ENCODE measurements at regions not wholly inside any gene's neighbourhood (a gene's known extent, or its start where the extent isn't known, plus 50 kb on each side); places are given as distances from the start of the nearest gene placed in this dataset.
"Not testable (repeated sequence)": the region's sequence is repeated elsewhere in the genome, so short reads cannot be mapped to it uniquely, and the experiment has no call there.

DNA sequence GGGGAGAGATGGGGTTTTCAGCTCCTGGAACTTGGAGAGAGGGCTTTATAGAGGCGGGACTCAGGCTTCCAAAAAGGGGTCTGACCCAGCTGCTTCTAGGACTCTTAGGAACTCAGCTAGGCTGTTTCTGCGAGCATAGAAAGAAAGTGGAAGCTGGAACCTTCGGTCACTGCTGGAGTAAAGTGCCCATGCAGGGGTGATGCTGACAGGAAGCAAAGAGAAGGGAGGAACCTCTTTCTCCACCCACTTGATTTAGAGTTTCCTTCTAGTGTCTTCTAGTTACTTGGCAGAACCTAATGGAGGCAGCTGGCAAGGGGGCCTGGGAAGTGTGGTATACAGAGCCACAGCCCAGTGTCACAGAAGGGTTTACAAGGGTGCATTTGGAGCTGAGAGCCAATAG, 283.6 kb downstream of the QKI start:
- no peak for ATAC-seq (ENCODE audit: low read depth)
- WGBS, 2 experiments (ENCODE audit: extremely low coverage in 2 of 2, insufficient read length in 1 of 2), result no CpG with 5 or more reads among the region's 3 CpGs

GRCh38 chr6:163696311-163696710, 281.8 kb downstream of the QKI start:
- H3K4ac ChIP-seq (ENCODE audit: low read depth, low read length); H4K91ac ChIP-seq (ENCODE audit: insufficient read depth, low read depth, low read length); POLR2A ChIA-PET (ENCODE audit: unreplicated experiment); H2BK5ac ChIP-seq (ENCODE audit: low read depth, low read length, poor library complexity, severe bottlenecking); H3K9me1 ChIP-seq (ENCODE audit: insufficient read depth, low read length); ATAC-seq (ENCODE audit: low read depth); H3K9ac ChIP-seq (ENCODE audit: low read depth, low read length); dilution Hi-C loops (cut with HindIII; ENCODE audit: low sequenced_read_pairs, unreplicated experiment); H3K18ac ChIP-seq (ENCODE audit: low read depth, low read length); BruUV-seq (replicated peaks); H2AK9ac ChIP-seq (replicated peaks; ENCODE audit: low read depth, low read length, poor library complexity); H3K27ac ChIP-seq (ENCODE audit: insufficient read depth, low read length); DNase-seq; H3K4me2 ChIP-seq (ENCODE audit: low read depth, low read length); H3K14ac ChIP-seq (replicated peaks; ENCODE audit: low read depth, low read length); H3K4me1 ChIP-seq (ENCODE audit: control insufficient read depth, insufficient read depth, low read length); H2BK120ac ChIP-seq (ENCODE audit: low read depth, low read length); H3K4me3 ChIP-seq (ENCODE audit: insufficient read depth, low read depth, low read length); H4K20me1 ChIP-seq (ENCODE audit: insufficient read depth, low read length); H3K79me1 ChIP-seq (ENCODE audit: low read depth in 1 of 2, low read length in 2 of 2); H4K8ac ChIP-seq (ENCODE audit: low read depth in 2 of 2, low read length in 2 of 2); H2BK20ac ChIP-seq (ENCODE audit: low read depth, low read length); H3K56ac ChIP-seq (ENCODE audit: extremely low read depth, insufficient read depth, low read length); H2AFZ ChIP-seq (replicated peaks; ENCODE audit: low read length, poor library complexity); H3K36me3 ChIP-seq (ENCODE audit: control insufficient read depth, insufficient read depth, low read length); H3K9me3 ChIP-seq (ENCODE audit: control insufficient read depth, insufficient read depth, low read length); intact Hi-C loops (cut with micrococcal nuclease); H3K27me3 ChIP-seq (ENCODE audit: control insufficient read depth, insufficient read depth, low read length); H2AK5ac ChIP-seq (ENCODE audit: low read depth, low read length); H3K23ac ChIP-seq (ENCODE audit: low read depth, low read length); H2BK15ac ChIP-seq (ENCODE audit: low read depth, low read length); in situ Hi-C loops (cut with MboI; ENCODE audit: low sequenced_read_pairs); H4K5ac ChIP-seq (ENCODE audit: low read depth, low read length): not testable (repeated sequence)
- CTCF ChIA-PET, result interaction anchor here (1.4 kb wide), 2 partner anchors 9 to 10 kb away, joined by 3 to 4 read pairs; no protein-coding TSS in a partner anchor
- 60% methylated on average over 1 of the region's 4 CpGs; no CpG with 5 or more reads in 1 of the 2 experiments for WGBS, 2 experiments (ENCODE audit: extremely low coverage in 2 of 2, insufficient read length in 1 of 2)

More for the DNA sequence above, 283.6 kb downstream of the QKI start:
- DNase-seq, result no peak
- Histone ChIP-seq H3K9me3 (ENCODE audit: control insufficient read depth, insufficient read depth, low read length) (no peaks in the 10 kb centered on the region; the same call in 1 of the 2 replicates), H3K27ac (ENCODE audit: insufficient read depth, low read length) (no peak overlapping the region), H4K91ac (ENCODE audit: insufficient read depth, low read depth, low read length) (no peak overlapping the region), H2BK5ac (ENCODE audit: low read depth, low read length, poor library complexity, severe bottlenecking) (no peak overlapping the region), H2BK120ac (ENCODE audit: low read depth, low read length) (no peak overlapping the region), H3K14ac (replicated peaks; ENCODE audit: low read depth, low read length) (no peak overlapping the region), H2AK9ac (replicated peaks; ENCODE audit: low read depth, low read length, poor library complexity) (no peak overlapping the region), H3K27me3 (ENCODE audit: control insufficient read depth, insufficient read depth, low read length) (peaks cover 8% of the 10 kb centered on the region), H4K8ac (ENCODE audit: low read depth in 2 of 2, low read length in 2 of 2) (no peak overlapping the region), H3K4me2 (ENCODE audit: low read depth, low read length) (no peak overlapping the region), H3K9ac (ENCODE audit: low read depth, low read length) (no peak overlapping the region), H3K36me3 (ENCODE audit: control insufficient read depth, insufficient read depth, low read length) (no peaks in the 10 kb centered on the region), H3K4ac (ENCODE audit: low read depth, low read length) (no peak overlapping the region), H2AK5ac (ENCODE audit: low read depth, low read length) (no peak overlapping the region), H3K79me1 (ENCODE audit: low read depth in 1 of 2, low read length in 2 of 2) (no peaks in the 10 kb centered on the region), H3K4me3 (ENCODE audit: insufficient read depth, low read depth, low read length) (no peak overlapping the region), H3K4me1 (ENCODE audit: control insufficient read depth, insufficient read depth, low read length) (no peaks in the 10 kb centered on the region), H4K20me1 (ENCODE audit: insufficient read depth, low read length) (no peaks in the 10 kb centered on the region), H3K18ac (ENCODE audit: low read depth, low read length) (no peak overlapping the region), H3K23ac (ENCODE audit: low read depth, low read length) (no peak overlapping the region), H3K9me1 (ENCODE audit: insufficient read depth, low read length) (no peaks in the 10 kb centered on the region), H2AFZ (replicated peaks; ENCODE audit: low read length, poor library complexity) (no peak overlapping the region), H4K5ac (ENCODE audit: low read depth, low read length) (no peak overlapping the region), H2BK20ac (ENCODE audit: low read depth, low read length) (no peak overlapping the region), H3K56ac (ENCODE audit: extremely low read depth, insufficient read depth, low read length) (no peak overlapping the region), H2BK15ac (ENCODE audit: low read depth, low read length) (no peak overlapping the region)
- POLR2A ChIA-PET (ENCODE audit: unreplicated experiment), result no interaction called here
- CTCF ChIA-PET, result interaction anchor here (0.9 kb wide), 1 partner anchor 14 kb away, joined by 3 read pairs; no protein-coding TSS in a partner anchor
- dilution Hi-C loops (cut with HindIII; ENCODE audit: low sequenced_read_pairs, unreplicated experiment), result no loop called here
- in situ Hi-C loops (cut with MboI; ENCODE audit: low sequenced_read_pairs), result no loop called here
- intact Hi-C loops (cut with micrococcal nuclease), result no loop called here
- BruUV-seq (replicated peaks), result no TSS peak
- TF ChIP-seq BHLHE40 (IDR thresholded peaks at IDR 0.05; ENCODE audit: low read depth, low read length), result no peak
- no peak for TF ChIP-seq RCOR1 (IDR thresholded peaks at IDR 0.05; ENCODE audit: insufficient replicate concordance, low read length)
- no peak for TF ChIP-seq USF2 (IDR thresholded peaks at IDR 0.05; ENCODE audit: low read depth, low read length)
- no peak for TF ChIP-seq RAD21 (IDR thresholded peaks at IDR 0.05; ENCODE audit: low read length)
- TF ChIP-seq CEBPB (IDR thresholded peaks at IDR 0.05; ENCODE audit: low read depth, low read length), result no peak

Measured in IMR-90 (cell line).